GM19452 (cell line): ENCODE measurements at regions not wholly inside any gene's neighbourhood (a gene's known extent, or its start where the extent isn't known, plus 50 kb on each side); places are given as distances from the start of the nearest gene placed in this dataset.

Source experiments
- ATAC-seq: cut with Tn5 transposase; IDR thresholded peaks from one replicate; pipeline ENCODE4 v1.9.1; 2021; ENCODE audit not compliant: unreplicated experiment

GRCh38 chr18:79625924-79626561 lies 53.6 kb upstream of the CTDP1 start:
- ATAC-seq = no peak

DNA sequence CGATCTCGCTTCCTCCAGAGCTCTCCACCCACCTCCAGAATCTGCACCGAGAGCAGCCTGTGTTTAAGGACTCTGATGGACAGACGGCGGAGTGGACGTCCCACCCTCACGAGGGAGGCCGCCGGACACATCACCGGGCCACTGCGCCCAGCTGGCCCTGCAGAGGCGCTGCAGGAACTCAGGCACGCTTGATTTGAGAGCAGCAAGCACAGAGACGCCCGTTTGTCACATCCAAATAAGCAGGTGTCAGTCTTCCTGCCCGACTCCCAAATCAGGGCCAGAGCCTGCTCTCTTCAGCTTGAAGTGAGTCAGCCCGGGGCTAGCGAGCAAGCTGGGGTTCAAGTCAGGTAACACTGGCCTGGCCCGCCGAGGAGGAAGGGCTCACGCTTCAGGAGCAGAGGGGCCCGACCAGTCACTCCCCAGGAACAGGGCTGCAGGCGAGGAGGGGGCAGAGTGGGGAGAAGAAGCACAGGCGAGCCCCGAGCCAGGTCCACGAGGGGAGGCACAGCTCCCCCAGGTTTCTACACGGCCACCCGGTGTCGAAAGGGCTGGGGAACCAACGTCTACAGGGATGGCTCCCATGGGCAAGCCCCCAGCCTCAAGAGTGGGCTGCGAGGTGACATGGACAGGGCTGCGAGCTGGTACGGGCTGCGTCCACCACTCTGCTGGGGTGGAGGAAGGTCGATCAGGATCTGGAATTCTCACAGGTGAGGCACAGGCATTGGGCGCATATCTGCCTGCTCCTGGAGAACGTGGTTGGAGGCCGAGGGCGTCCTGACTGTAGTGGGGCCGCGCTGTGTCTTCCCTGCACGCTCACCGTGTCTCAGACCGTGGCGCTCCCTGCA lies 52.5 kb upstream of the CTDP1 start:
- no peak for ATAC-seq

GRCh38 chr18:79627750-79628294 lies 51.8 kb upstream of the CTDP1 start:
- ATAC-seq = no peak

DNA sequence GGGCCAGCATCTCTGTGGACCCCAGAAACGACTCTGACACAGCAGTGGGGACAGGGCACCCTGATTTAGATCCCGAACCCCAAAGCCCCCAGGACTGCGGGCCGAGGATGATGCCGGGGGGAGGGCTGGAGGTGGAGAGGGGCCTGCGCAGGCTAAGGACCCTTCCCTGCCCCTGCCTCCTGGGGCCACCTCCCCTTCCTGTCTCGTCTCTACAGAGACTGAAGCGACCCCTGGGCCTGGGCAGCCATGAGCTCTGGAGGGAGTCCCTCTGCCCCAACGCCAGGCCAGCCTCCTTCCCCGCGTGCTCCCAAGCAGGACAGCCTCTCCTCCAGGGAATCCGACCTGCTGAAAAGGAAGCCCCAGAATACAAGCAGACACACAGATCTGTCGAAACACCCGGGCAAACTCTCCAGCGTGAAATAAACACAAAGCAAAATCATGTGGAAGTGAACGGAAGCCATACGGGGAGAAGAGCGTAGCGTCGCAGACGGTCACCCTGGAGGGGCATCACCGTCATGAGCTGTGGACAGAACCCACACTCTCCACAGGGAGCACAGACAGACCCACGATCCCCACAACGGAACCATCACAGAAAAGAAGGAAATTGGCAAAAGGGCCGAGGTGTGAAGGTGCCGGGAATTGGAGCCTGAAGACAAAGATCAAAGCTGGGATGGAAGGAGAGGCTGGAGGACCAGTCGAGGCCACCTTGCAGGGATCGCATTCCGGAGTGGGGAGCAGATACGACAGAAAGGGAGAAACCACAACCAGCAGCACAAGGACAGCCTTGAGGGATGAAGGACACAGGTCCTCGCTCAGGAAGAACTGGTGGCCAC lies 51.0 kb upstream of the CTDP1 start:
- no peak for ATAC-seq

DNA sequence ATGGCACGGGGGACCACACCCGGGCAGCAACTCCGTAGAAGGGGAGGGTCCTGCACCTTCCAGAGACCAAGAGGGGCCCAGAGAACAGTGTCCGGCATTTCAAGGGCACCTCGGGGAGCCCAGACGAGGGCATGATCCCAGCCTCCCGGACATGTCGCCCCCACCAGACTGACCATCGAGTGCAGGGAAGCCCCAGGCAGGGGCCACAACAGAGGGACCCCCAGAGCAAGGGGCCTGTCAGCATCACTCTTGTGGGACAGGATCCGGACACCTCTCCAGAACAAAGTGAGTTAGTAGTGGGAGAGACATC lies 50.4 kb upstream of the CTDP1 start:
- no peak for ATAC-seq

- no peak for ATAC-seq
Observed at GRCh38 chr18:79629606-79630005, 50.0 kb upstream of the CTDP1 start.
